ENCODE measurements at regions not wholly inside any gene's neighbourhood (a gene's known extent, or its start where the extent isn't known, plus 50 kb on each side); places are given as distances from the start of the nearest gene placed in this dataset.

DNA sequence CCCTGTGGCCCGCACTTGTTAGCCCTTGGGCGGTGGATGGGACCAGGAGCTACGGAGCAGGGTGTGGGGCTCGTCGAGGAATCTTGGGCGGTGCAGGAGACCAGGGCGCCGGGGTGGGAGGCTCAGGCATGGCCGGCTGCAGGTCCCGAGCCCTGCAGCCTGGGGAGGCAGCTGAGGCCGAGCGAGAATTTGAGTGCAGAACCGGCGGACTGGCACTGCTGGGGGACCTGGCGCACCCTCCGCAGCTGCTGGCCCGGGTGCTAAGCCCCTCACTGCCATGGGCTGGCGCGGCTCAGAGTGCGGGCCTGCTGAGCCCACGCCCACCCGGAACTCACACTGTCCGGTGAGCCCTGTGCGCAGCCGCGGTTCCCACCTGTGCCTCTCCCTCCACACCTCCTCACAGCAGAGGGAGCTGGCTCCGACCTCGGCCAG is 73.6 kb upstream of the TLL1 start (continued):
- TF ChIP-seq, protein P1, sequence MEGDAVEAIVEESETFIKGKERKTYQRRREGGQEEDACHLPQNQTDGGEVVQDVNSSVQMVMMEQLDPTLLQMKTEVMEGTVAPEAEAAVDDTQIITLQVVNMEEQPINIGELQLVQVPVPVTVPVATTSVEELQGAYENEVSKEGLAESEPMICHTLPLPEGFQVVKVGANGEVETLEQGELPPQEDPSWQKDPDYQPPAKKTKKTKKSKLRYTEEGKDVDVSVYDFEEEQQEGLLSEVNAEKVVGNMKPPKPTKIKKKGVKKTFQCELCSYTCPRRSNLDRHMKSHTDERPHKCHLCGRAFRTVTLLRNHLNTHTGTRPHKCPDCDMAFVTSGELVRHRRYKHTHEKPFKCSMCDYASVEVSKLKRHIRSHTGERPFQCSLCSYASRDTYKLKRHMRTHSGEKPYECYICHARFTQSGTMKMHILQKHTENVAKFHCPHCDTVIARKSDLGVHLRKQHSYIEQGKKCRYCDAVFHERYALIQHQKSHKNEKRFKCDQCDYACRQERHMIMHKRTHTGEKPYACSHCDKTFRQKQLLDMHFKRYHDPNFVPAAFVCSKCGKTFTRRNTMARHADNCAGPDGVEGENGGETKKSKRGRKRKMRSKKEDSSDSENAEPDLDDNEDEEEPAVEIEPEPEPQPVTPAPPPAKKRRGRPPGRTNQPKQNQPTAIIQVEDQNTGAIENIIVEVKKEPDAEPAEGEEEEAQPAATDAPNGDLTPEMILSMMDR (IDR thresholded peaks at IDR 0.05; ENCODE audit: low read depth, low read length, missing input control) = no peak
- TF ChIP-seq, protein P2, sequence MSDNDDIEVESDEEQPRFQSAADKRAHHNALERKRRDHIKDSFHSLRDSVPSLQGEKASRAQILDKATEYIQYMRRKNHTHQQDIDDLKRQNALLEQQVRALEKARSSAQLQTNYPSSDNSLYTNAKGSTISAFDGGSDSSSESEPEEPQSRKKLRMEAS (IDR thresholded peaks at IDR 0.05) = no peak
- TF ChIP-seq FOXA1 (IDR thresholded peaks at IDR 0.05) = no peak

DNA sequence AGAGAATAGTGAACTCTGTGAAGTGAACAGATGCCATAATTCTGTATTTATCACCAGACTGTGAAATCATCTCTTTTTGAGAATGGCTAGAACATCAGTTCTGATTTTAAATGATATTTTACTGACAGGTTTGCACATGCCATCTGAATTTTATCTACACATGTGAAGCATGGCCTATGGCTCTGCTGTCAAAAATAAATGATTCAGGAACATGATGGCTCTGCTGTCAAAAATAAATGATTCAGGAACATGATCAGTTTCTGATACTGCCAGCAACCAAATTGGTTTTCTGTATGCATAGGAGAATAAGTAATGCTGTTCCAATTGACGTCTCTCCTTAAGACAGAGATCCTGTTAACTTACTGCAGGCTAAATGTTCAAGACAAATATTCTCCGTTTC is 70.6 kb upstream of the TLL1 start:
- H3K4me3 ChIP-seq (ENCODE audit: low read depth in 1 of 3, low read length in 3 of 3) = no peak overlapping the region
- no peaks in the 10 kb centered on the region for H3K36me3 ChIP-seq (ENCODE audit: control insufficient read depth in 4 of 4, insufficient read depth in 3 of 4, low read depth in 1 of 4, low read length in 3 of 4)
- no peaks in the 10 kb centered on the region for H3K9me3 ChIP-seq (ENCODE audit: control insufficient read depth in 4 of 4, low read length in 3 of 4)
- no peak for DNase-seq (ENCODE audit: low spot score)
- no peaks in the 10 kb centered on the region for H3K27me3 ChIP-seq (ENCODE audit: control insufficient read depth in 4 of 4, insufficient read depth in 4 of 4, low read length in 3 of 4)
- H3K9ac ChIP-seq (ENCODE audit: low read depth in 1 of 2, low read length in 2 of 2) = no peak overlapping the region
- H3K4me1 ChIP-seq (ENCODE audit: control insufficient read depth in 4 of 4, insufficient read depth in 4 of 4, low read length in 3 of 4) = no peaks in the 10 kb centered on the region
- H3K27ac ChIP-seq (ENCODE audit: low read depth in 1 of 2, low read length in 2 of 2) = no peak overlapping the region
- TF ChIP-seq HNF4A (conservative IDR thresholded peaks at IDR 0.05) (no peak), JUND (IDR thresholded peaks at IDR 0.05) (no peak), HNF4G (IDR thresholded peaks at IDR 0.05) (no peak), TAF1 (conservative IDR thresholded peaks at IDR 0.05) (no peak), FOXA1 (IDR thresholded peaks at IDR 0.05) (no peak), EGR1 (IDR thresholded peaks at IDR 0.05; ENCODE audit: low read depth in 2 of 2) (no peak), FOXA2 (IDR thresholded peaks at IDR 0.05) (no peak), GABPA (IDR thresholded peaks at IDR 0.05 in 1 of 2, conservative IDR thresholded peaks at IDR 0.05 in 1 of 2) (no peak), RXRA (IDR thresholded peaks at IDR 0.05) (no peak), RAD21 (IDR thresholded peaks at IDR 0.05) (no peak), YY1 (IDR thresholded peaks at IDR 0.05) (no peak), SP1 (IDR thresholded peaks at IDR 0.05) (no peak), NR2F2 (IDR thresholded peaks at IDR 0.05) (no peak)
- TF ChIP-seq, protein P2 (IDR thresholded peaks at IDR 0.05) = no peak
- TF ChIP-seq, protein P3, sequence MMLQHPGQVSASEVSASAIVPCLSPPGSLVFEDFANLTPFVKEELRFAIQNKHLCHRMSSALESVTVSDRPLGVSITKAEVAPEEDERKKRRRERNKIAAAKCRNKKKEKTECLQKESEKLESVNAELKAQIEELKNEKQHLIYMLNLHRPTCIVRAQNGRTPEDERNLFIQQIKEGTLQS (IDR thresholded peaks at IDR 0.05) = no peak
- TF ChIP-seq, protein P4, sequence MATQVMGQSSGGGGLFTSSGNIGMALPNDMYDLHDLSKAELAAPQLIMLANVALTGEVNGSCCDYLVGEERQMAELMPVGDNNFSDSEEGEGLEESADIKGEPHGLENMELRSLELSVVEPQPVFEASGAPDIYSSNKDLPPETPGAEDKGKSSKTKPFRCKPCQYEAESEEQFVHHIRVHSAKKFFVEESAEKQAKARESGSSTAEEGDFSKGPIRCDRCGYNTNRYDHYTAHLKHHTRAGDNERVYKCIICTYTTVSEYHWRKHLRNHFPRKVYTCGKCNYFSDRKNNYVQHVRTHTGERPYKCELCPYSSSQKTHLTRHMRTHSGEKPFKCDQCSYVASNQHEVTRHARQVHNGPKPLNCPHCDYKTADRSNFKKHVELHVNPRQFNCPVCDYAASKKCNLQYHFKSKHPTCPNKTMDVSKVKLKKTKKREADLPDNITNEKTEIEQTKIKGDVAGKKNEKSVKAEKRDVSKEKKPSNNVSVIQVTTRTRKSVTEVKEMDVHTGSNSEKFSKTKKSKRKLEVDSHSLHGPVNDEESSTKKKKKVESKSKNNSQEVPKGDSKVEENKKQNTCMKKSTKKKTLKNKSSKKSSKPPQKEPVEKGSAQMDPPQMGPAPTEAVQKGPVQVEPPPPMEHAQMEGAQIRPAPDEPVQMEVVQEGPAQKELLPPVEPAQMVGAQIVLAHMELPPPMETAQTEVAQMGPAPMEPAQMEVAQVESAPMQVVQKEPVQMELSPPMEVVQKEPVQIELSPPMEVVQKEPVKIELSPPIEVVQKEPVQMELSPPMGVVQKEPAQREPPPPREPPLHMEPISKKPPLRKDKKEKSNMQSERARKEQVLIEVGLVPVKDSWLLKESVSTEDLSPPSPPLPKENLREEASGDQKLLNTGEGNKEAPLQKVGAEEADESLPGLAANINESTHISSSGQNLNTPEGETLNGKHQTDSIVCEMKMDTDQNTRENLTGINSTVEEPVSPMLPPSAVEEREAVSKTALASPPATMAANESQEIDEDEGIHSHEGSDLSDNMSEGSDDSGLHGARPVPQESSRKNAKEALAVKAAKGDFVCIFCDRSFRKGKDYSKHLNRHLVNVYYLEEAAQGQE (IDR thresholded peaks at IDR 0.05) = no peak
- TF ChIP-seq, protein P1 (IDR thresholded peaks at IDR 0.05; ENCODE audit: low read depth, low read length, missing input control) = no peak
- TF ChIP-seq, protein P5, sequence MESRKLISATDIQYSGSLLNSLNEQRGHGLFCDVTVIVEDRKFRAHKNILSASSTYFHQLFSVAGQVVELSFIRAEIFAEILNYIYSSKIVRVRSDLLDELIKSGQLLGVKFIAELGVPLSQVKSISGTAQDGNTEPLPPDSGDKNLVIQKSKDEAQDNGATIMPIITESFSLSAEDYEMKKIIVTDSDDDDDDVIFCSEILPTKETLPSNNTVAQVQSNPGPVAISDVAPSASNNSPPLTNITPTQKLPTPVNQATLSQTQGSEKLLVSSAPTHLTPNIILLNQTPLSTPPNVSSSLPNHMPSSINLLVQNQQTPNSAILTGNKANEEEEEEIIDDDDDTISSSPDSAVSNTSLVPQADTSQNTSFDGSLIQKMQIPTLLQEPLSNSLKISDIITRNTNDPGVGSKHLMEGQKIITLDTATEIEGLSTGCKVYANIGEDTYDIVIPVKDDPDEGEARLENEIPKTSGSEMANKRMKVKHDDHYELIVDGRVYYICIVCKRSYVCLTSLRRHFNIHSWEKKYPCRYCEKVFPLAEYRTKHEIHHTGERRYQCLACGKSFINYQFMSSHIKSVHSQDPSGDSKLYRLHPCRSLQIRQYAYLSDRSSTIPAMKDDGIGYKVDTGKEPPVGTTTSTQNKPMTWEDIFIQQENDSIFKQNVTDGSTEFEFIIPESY (IDR thresholded peaks at IDR 0.05) = no peak
- 87% methylated on average over 2 of the region's 2 CpGs for WGBS
